HPDE6-E6E7 (cell line): ENCODE measurements at regions not wholly inside any gene's neighbourhood (a gene's known extent, or its start where the extent isn't known, plus 50 kb on each side); places are given as distances from the start of the nearest gene placed in this dataset.
"Not testable (repeated sequence)": the region's sequence is repeated elsewhere in the genome, so short reads cannot be mapped to it uniquely, and the experiment has no call there.

Source experiments
- DNase-seq: peaks from one replicate; pipeline ENCODE4 v3.0.0; 2011; ENCODE audit warnings: missing footprints; ENCODE audit errors: extremely low spot score

DNA sequence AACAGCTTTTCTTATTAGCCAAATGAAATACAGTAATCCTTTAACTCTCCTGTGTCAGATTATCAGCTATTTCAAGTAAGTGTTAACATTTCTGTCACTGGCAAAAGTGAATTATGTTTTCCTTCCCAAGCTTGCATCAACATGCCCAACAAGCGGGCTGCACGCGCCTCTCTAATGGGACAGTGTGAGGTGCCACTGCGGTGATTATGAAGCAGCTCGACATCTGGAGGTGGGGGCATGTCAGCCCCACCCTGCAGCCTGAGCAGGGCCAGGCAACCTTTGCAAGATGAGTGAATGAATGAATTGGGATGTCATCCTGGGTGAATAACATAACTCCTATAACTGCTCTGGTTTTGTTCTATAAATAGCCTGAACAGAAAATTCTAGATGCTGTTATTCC, 301.4 kb downstream of the ZNF326 start:
- DNase-seq: no peak

DNA sequence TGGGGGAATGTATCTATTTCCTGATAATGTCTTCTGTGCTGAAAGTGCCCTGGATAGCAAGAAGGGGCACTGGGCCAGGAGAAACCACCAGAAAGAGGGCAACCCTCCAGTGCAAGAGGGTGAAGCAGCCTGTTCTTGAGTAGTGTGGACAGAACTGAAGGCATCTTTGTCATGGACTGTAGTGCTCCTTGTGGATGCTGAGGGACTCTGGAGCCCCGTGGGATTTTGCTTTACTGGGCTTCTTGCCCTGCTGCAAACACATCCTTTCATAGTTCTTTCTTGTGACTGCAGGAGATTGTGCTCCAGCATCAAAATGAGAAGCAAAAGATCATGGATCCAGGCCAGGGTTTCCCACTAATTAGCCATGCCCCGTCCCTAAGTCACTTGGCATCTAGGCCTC, 300.6 kb downstream of the ZNF326 start:
- DNase-seq: no peak

DNA sequence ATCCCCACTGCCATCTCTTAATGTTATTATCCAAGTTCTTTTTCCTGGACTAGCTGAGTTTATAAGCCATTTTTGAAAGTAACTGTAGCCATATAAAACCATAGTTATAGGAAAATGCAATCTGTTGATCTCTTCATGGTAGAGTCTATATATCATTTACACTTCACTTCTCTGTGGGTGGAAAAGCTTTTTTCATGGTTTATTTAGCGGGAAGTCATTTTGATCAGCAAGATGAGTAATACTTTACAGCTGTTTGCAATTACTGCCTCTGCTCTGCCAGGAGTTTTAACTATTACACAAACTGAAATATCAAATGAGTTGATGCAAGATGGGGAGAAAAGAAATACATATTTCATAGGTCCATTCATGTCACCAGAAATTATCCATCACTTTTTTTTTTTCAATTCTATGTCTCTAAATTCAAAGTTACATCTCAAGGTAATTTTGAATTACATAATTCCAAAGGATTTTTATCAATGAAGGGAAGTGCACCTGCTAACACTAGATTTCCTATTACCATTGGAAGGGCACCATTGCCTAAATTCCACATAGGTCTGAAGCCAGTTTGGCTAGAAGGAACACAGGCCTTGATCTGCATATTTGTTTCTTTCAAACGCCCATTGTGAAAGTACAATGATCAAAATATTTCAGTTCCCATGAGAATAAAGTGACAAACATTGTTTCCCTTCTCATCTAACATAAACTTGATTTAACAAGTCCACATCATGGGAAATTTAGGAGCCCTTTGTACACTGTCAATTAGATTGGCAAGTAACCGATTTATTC, 296.7 kb downstream of the ZNF326 start:
- no peak for DNase-seq

DNA sequence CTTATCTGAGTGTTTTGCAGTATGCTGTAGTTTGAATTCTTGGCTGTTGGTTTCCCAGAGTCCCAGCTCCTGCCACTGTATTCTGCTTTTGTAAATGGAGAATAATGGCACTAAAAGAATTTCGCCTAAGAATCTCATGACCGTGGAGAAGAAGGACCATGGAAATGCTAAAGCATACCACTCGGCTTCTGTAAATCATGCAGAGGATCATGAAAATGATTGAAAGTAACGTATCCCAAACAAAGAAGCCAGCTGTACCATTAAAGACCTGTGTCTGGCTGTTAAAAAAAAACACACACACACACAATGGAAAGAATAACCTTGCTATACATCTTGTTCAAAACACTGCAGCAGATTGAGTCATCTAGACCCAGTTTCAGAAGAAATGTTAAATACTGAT, 287.9 kb downstream of the ZNF326 start:
- no peak for DNase-seq

DNA sequence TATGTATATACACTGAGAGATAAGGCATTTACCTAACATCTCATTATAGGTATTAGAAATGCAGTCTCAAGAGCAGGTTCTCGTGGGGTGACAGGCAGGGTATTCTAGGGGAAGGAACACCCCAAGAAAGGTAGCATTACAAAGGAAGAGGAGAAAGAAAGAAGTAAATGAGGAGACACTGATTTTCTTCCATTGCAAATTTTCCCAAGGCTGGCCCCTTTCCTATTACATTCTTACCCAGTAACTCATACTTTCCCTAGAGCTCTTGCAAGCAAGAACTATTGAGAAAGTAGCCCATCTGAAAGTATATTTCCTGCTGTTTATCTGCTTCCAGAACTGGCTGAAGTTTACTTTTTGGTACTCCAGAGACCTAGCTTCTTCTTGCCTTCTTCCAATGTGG, 287.0 kb downstream of the ZNF326 start:
- DNase-seq: not testable (repeated sequence)

- DNase-seq: no peak
Observed at GRCh38 chr1:90277270-90277669, 282.4 kb downstream of the ZNF326 start.

DNA sequence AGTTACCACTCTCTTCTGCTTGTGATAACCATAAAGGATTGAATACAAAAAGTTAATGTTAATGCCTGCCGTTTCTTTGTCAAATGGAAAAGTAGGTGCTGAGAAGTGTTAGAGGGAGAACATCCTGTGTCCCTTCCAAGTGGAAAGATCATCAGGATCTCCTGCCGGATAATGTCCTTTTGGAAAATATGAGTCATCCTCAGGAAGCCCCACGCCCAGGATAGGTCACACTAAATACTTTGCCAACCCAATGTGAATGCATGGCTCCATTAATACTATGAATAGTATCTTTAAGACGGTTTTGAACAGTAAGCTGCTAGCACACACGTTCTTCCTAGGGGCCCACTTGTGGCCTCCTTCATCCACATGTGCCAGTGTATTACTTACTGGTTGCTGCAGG, 279.5 kb downstream of the ZNF326 start:
- DNase-seq: no peak

DNA sequence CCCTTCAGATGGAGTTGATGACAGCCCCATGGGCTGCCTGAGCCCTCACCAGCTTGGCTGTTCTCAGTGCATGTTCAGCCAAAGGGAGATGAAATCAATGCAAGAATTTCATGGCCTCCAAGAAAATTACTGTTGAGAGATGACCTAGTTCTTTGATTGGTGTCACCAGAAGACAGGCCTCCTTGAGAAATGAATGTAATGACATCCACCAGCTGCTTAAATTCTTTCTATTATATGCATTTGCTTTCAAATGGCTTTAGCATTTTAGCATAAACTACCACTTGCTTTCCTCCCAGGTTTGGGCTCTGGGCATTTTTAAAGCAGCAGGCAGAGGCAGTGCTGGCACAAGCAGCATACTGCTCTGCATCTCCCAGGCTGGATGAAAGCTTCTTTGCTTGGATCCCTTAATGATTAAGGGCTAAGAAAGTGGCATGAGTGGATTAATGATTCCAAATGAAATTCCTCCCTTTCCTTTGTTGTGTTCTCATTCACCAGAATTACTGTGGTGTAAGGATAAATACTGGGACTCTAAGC, 278.4 kb downstream of the ZNF326 start:
- DNase-seq: no peak

- DNase-seq: no peak
Observed at GRCh38 chr1:90262791-90263190, 267.9 kb downstream of the ZNF326 start.

DNA sequence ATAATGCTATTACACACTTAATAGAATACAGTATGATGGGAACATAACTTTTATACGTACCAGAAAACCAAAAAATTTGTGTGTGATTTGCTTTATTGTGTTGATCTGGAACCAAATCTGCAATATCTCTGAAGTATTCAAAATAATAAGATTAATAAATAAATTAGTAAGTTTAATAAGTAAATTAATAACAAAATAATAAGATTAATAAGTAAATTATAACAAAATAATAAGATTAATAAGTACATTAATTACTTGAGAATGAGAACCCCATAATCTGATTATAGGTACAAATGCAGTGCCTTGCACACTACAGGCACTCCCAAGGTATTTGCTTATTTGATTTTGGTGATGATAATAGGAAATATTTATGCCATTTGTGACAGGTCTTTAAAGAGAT, 267.4 kb downstream of the ZNF326 start:
- no peak for DNase-seq

DNA sequence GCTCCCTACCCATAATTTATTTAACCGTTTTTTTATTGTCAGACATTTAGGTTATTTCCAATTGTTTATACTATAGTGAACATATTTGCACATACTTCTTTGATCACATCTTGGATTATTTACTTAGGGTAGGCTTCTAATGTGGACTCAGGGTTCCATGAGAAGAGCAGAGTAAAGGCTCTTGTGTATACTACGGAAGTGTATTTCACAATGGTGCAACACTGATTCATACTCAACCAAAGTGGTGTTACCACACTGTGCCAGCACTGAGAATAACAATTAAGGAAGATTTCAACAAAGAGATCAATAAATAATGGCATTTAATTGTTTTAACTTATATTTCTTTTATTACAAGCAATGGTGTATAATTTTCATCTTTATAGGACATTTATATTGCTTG, 251.2 kb downstream of the ZNF326 start:
- DNase-seq: no peak

- DNase-seq: no peak
Observed at GRCh38 chr1:90236493-90236892, 241.6 kb downstream of the ZNF326 start.

- DNase-seq: no peak
Observed at GRCh38 chr1:90223401-90223800, 228.5 kb downstream of the ZNF326 start.

DNA sequence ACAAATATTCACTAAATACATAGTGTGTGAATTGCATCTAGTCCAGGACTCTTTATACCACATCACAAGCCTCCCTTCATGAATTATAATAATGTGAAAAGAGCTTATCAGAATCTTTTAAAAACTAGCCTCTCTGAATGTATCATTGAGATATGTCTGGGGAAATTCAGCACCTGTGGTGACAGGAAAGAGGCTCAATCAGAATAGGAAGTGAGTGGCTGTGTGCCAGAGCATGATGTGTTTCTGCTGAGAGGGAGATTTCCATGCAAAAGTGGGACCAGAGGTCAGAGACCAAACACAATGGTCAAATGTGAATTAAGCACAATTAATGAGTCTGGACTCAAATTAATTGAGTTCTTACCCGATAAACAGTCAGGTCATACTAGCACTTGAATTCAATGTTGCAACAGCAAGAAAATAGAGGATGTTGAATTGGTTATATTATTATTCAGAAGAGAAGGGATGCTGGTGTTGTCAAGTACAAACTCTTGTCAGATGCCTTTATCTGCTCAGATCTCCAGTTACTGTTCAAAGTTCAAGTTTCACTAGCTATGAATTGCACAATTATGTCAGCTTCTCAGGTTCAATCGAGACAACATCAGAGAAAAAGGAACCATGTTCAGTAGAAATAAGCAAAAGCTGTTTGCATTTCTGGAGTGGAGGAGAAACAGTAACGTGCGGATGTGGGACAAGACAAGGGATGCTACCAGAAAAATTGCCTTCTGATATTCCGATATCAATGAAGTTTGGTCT, 226.2 kb downstream of the ZNF326 start:
- no peak for DNase-seq

GRCh38 chr1:90220496-90220895, 225.6 kb downstream of the ZNF326 start:
- no peak for DNase-seq

DNA sequence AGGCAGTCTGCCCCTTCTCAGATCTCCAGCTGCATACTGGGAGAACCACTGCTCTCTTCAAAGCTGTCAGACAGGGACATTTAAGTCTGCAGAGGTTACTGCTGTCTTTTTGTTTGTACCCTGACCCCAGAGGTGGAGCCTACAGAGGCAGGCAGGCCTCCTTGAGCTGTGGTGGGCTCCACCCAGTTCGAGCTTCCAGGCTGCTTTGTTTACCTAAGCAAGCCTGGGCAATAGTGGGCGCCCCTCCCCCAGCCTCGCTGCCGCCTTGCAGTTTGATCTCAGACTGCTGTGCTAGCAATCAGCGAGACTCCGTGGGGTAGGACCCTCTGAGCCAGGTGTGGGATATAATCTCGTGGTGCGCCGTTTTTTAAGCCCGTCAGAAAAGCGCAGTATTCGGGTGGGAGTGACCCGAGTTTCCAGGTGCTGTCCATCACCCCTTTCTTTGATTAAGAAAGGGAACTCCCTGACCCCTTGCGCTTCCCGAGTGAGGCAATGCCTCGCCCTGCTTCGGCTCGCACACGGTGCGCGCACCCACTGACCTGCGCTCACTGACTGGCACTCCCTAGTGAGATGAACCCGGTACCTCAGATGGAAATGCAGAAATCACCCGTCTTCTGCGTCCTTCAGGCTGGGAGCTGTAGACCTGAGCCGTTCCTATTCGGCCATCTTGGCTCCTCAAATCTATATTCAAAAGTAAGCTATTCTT, 224.4 kb downstream of the ZNF326 start:
- DNase-seq: not testable (repeated sequence)

GRCh38 chr1:90210633-90211491, 216.0 kb downstream of the ZNF326 start:
- DNase-seq: no peak

GRCh38 chr1:90208949-90209348, 214.0 kb downstream of the ZNF326 start:
- no peak for DNase-seq

DNA sequence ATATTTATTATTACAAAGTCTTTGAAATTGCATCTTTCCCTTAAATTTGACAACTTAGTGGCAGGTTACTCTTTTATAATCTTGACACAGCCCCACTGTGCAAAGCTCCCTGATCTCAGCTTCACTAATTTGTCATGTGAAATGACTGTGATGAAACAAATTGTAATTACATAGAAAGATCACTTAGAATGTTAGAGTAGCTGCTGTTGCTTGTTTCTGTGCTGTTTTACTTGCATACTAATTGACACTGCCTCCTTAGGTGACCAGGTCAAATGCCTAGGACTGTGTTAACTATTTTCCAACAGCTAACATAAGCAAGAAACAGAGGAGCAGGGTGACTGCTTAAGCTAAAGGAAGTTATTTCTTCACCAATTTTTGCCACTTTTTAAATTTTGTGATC, 211.3 kb downstream of the ZNF326 start:
- no peak for DNase-seq

GRCh38 chr1:90204780-90205179, 209.9 kb downstream of the ZNF326 start:
- DNase-seq: no peak

- no peak for DNase-seq
Observed at GRCh38 chr1:90204023-90204590, 209.2 kb downstream of the ZNF326 start.
